GM23338 (cell line): ENCODE measurements at regions not wholly inside any gene's neighbourhood (a gene's known extent, or its start where the extent isn't known, plus 50 kb on each side); places are given as distances from the start of the nearest gene placed in this dataset.

Source experiments
- ATAC-seq: fragments of 200-7000 bp; cut with Tn5 transposase; 3 replicates; pipeline ENCODE4 v1.9.1; 2020
- DNase-seq: peaks from one replicate; pipeline ENCODE4 v3.0.0-alpha.2; 2015; ENCODE audit warnings: low spot score
- H2AFZ ChIP-seq: fragments of 200-600 bp; sonication (generic); 2 replicates; pipeline ENCODE4 v1.8.0; 2016; ENCODE audit warnings: antibody characterized with exemption, mild to moderate bottlenecking, moderate library complexity
- H3F3A ChIP-seq: fragments of 200-600 bp; sonication (generic); replicated peaks from 2 replicates; pipeline ENCODE4 v1.8.0; 2017; ENCODE audit warnings: antibody characterized with exemption, mixed run types, low read depth
- H3K27ac ChIP-seq: fragments of 200-600 bp; sonication (generic); 2 replicates; pipeline ENCODE4 v1.6.1; 2016; ENCODE audit warnings: low read depth
- H3K27me3 ChIP-seq: fragments of 200-600 bp; sonication (generic); 2 replicates; pipeline ENCODE4 v1.8.0; 2016; ENCODE audit warnings: mild to moderate bottlenecking, mixed run types, moderate library complexity; ENCODE audit not compliant: insufficient read depth
- H3K36me3 ChIP-seq: fragments of 200-600 bp; sonication (generic); 2 replicates; pipeline ENCODE4 v1.8.0; 2016; ENCODE audit warnings: mild to moderate bottlenecking; ENCODE audit not compliant: insufficient read depth
- H3K4me1 ChIP-seq: fragments of 200-600 bp; sonication (generic); 2 replicates; pipeline ENCODE4 v1.8.0; 2016; ENCODE audit warnings: mild to moderate bottlenecking, moderate library complexity; ENCODE audit not compliant: insufficient read depth
- H3K4me2 ChIP-seq: fragments of 200-600 bp; sonication (generic); 2 replicates; pipeline ENCODE4 v1.7.1; 2017; ENCODE audit warnings: mixed run types
- H3K4me3 ChIP-seq: fragments of 200-600 bp; sonication (generic); 2 replicates; pipeline ENCODE4 v1.6.1; 2016; ENCODE audit warnings: mixed run types
- H3K79me2 ChIP-seq: fragments of 200-600 bp; sonication (generic); replicated peaks from 2 replicates; pipeline ENCODE4 v1.8.0; 2017; ENCODE audit warnings: mild to moderate bottlenecking; ENCODE audit not compliant: insufficient read depth
- H3K9me2 ChIP-seq: fragments of 200-600 bp; sonication (generic); 2 replicates; pipeline ENCODE4 v1.8.0; 2017; ENCODE audit not compliant: insufficient read depth
- H4K20me1 ChIP-seq: fragments of 200-600 bp; sonication (generic); replicated peaks from 2 replicates; pipeline ENCODE4 v1.8.0; 2017; ENCODE audit warnings: mild to moderate bottlenecking; ENCODE audit not compliant: insufficient read depth
- H3K27ac Mint-ChIP-seq: 2 replicates; pipeline ENCODE4 v1.8.0; 2020; ENCODE audit warnings: inconsistent platforms, mild to moderate bottlenecking, moderate library complexity, mixed read lengths
- H3K27me3 Mint-ChIP-seq: 3 replicates; pipeline ENCODE4 v1.8.0; 2022; ENCODE audit warnings: low read depth, mild to moderate bottlenecking, moderate library complexity, mixed read lengths, inconsistent platforms; ENCODE audit not compliant: insufficient read depth, poor library complexity
- H3K36me3 Mint-ChIP-seq: 3 replicates; pipeline ENCODE4 v1.8.0; 2021; ENCODE audit warnings: low read depth, mild to moderate bottlenecking, inconsistent platforms, moderate library complexity, mixed read lengths
- H3K4me1 Mint-ChIP-seq: 3 replicates; pipeline ENCODE4 v1.8.0; 2020; ENCODE audit warnings: mild to moderate bottlenecking, inconsistent platforms, mixed read lengths
- H3K4me3 Mint-ChIP-seq: 3 replicates; pipeline ENCODE4 v1.8.0; 2021; ENCODE audit warnings: moderate library complexity, mild to moderate bottlenecking, inconsistent platforms, mixed read lengths
- H3K9me3 Mint-ChIP-seq: 3 replicates; pipeline ENCODE4 v1.8.0; 2020; ENCODE audit warnings: moderate library complexity, mild to moderate bottlenecking, inconsistent platforms, mixed read lengths
- CREB1 ChIP-seq: fragments of 250-450 bp; sonication (Bioruptor Pico); IDR thresholded peaks from 2 replicates; pipeline ENCODE4 v1.5.0; 2020; ENCODE audit warnings: low read depth, mild to moderate bottlenecking, moderate library complexity
- EZH2 ChIP-seq: fragments of 200-600 bp; sonication (generic); IDR thresholded peaks from one replicate; pipeline ENCODE4 v1.8.0; 2017; ENCODE audit warnings: antibody characterized with exemption, mild to moderate bottlenecking, low read depth; ENCODE audit not compliant: unreplicated experiment
- EZH2phosphoT487 ChIP-seq: fragments of 200-600 bp; sonication (generic); IDR thresholded peaks from one replicate; pipeline ENCODE4 v1.8.1; 2018; ENCODE audit warnings: antibody characterized with exemption; ENCODE audit not compliant: unreplicated experiment
- JUNB ChIP-seq: IDR thresholded peaks from one replicate; pipeline ENCODE4 v1.6.1; 2016; ENCODE audit warnings: antibody characterized with exemption; ENCODE audit not compliant: unreplicated experiment
- NANOG ChIP-seq: IDR thresholded peaks from 2 replicates; pipeline ENCODE4 v1.6.1; 2016; ENCODE audit warnings: antibody characterized with exemption, borderline replicate concordance
- POLR2AphosphoS5 ChIP-seq: IDR thresholded peaks from 2 replicates; pipeline ENCODE4 v1.6.1; 2016; ENCODE audit warnings: antibody characterized with exemption, low read depth
- STAT1 ChIP-seq: IDR thresholded peaks from one replicate; pipeline ENCODE4 v1.6.1; 2016; ENCODE audit warnings: antibody characterized with exemption; ENCODE audit not compliant: unreplicated experiment
- ZNF114 ChIP-seq: fragments of 250-450 bp; sonication (Bioruptor Pico); IDR thresholded peaks from 2 replicates; pipeline ENCODE4 v1.5.0; 2020; ENCODE audit warnings: mild to moderate bottlenecking, moderate library complexity
- ZNF331 ChIP-seq: fragments of 250-450 bp; sonication (Bioruptor Pico); IDR thresholded peaks from 2 replicates; pipeline ENCODE4 v1.5.0; 2020; ENCODE audit warnings: low read depth, mild to moderate bottlenecking, moderate library complexity
- TF ChIP-seq, protein P1 (sequence below): fragments of 250-450 bp; sonication (Bioruptor Pico); IDR thresholded peaks from 2 replicates; pipeline ENCODE4 v1.5.0; 2020; ENCODE audit warnings: mild to moderate bottlenecking, moderate library complexity
- TF ChIP-seq, protein P2 (sequence below): IDR thresholded peaks from one replicate; pipeline ENCODE4 v1.6.1; 2018; ENCODE audit warnings: antibody characterized with exemption; ENCODE audit not compliant: unreplicated experiment
- TF ChIP-seq, protein P3 (sequence below): IDR thresholded peaks from 2 replicates; pipeline ENCODE4 v1.6.1; 2016; ENCODE audit warnings: antibody characterized with exemption
- TF ChIP-seq, protein P4 (sequence below), 2 experiments: fragments of 200-600 bp in 1 of 2; sonication (generic) in 1 of 2; conservative IDR thresholded peaks; 2 replicates each; pipeline versions ENCODE4 v1.5.1 to v1.6.1; 2016 to 2017; ENCODE audit warnings: antibody characterized with exemption in 2 of 2, low read depth in 2 of 2, mild to moderate bottlenecking in 2 of 2, moderate library complexity in 1 of 2

DNA sequence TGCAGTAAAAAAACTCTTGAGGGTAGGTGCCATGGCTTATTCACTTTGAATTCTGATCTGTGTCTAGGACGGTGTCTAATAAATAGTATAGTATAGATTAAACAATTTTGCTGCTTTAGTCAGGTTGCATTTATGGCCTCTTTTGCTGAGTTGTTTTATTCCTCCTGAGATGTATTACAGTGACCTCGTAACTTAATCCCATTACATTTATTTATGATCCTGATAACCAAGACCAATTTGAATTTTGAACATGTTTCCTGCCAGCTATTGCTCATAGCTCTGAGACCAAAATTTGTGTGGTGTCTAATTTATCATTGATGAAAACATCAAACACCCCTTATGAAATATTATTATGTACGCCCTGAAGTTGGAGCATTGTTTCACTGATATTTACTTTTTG lies 381.9 kb upstream of the SEMA3C start:
- Histone ChIP-seq H3K4me1 (peaks cover 12% of the 10 kb centered on the region; the same call in 1 of the 2 replicates), H4K20me1 (no peaks in the 10 kb centered on the region), H3K27me3 (no peaks in the 10 kb centered on the region), H2AFZ (no peak overlapping the region), H3K9me2 (no peaks in the 10 kb centered on the region), H3K36me3 (no peaks in the 10 kb centered on the region), H3K4me2 (no peak overlapping the region), H3F3A (no peaks in the 10 kb centered on the region), H3K79me2 (no peaks in the 10 kb centered on the region), H3K4me3 (no peak overlapping the region), H3K27ac (no peak overlapping the region)
- no peak for DNase-seq
- no peak overlapping the region; the same call in 1 of the 2 replicates for H3K27ac Mint-ChIP-seq
- H3K9me3 Mint-ChIP-seq: no peaks in the 10 kb centered on the region
- TF ChIP-seq EZH2phosphoT487 (no peak), ZNF114 (no peak), ZNF331 (CRISPR knock-in tag) (no peak), EZH2 (no peak), NANOG (no peak), JUNB (no peak), POLR2AphosphoS5 (no peak), CREB1 (CRISPR knock-in tag) (no peak), STAT1 (no peak)
- TF ChIP-seq, protein P1, sequence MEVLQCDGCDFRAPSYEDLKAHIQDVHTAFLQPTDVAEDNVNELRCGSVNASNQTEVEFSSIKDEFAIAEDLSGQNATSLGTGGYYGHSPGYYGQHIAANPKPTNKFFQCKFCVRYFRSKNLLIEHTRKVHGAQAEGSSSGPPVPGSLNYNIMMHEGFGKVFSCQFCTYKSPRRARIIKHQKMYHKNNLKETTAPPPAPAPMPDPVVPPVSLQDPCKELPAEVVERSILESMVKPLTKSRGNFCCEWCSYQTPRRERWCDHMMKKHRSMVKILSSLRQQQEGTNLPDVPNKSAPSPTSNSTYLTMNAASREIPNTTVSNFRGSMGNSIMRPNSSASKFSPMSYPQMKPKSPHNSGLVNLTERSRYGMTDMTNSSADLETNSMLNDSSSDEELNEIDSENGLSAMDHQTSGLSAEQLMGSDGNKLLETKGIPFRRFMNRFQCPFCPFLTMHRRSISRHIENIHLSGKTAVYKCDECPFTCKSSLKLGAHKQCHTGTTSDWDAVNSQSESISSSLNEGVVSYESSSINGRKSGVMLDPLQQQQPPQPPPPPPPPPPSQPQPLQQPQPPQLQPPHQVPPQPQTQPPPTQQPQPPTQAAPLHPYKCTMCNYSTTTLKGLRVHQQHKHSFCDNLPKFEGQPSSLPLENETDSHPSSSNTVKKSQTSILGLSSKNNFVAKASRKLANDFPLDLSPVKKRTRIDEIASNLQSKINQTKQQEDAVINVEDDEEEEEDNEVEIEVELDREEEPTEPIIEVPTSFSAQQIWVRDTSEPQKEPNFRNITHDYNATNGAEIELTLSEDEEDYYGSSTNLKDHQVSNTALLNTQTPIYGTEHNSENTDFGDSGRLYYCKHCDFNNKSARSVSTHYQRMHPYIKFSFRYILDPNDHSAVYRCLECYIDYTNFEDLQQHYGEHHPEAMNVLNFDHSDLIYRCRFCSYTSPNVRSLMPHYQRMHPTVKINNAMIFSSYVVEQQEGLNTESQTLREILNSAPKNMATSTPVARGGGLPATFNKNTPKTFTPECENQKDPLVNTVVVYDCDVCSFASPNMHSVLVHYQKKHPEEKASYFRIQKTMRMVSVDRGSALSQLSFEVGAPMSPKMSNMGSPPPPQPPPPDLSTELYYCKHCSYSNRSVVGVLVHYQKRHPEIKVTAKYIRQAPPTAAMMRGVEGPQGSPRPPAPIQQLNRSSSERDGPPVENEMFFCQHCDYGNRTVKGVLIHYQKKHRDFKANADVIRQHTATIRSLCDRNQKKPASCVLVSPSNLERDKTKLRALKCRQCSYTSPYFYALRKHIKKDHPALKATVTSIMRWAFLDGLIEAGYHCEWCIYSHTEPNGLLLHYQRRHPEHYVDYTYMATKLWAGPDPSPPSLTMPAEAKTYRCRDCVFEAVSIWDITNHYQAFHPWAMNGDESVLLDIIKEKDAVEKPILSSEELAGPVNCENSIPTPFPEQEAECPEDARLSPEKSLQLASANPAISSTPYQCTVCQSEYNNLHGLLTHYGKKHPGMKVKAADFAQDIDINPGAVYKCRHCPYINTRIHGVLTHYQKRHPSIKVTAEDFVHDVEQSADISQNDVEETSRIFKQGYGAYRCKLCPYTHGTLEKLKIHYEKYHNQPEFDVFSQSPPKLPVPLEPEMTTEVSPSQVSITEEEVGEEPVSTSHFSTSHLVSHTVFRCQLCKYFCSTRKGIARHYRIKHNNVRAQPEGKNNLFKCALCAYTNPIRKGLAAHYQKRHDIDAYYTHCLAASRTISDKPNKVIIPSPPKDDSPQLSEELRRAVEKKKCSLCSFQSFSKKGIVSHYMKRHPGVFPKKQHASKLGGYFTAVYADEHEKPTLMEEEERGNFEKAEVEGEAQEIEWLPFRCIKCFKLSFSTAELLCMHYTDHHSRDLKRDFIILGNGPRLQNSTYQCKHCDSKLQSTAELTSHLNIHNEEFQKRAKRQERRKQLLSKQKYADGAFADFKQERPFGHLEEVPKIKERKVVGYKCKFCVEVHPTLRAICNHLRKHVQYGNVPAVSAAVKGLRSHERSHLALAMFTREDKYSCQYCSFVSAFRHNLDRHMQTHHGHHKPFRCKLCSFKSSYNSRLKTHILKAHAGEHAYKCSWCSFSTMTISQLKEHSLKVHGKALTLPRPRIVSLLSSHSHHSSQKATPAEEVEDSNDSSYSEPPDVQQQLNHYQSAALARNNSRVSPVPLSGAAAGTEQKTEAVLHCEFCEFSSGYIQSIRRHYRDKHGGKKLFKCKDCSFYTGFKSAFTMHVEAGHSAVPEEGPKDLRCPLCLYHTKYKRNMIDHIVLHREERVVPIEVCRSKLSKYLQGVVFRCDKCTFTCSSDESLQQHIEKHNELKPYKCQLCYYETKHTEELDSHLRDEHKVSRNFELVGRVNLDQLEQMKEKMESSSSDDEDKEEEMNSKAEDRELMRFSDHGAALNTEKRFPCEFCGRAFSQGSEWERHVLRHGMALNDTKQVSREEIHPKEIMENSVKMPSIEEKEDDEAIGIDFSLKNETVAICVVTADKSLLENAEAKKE (CRISPR knock-in tag): no peak
- TF ChIP-seq, protein P2, sequence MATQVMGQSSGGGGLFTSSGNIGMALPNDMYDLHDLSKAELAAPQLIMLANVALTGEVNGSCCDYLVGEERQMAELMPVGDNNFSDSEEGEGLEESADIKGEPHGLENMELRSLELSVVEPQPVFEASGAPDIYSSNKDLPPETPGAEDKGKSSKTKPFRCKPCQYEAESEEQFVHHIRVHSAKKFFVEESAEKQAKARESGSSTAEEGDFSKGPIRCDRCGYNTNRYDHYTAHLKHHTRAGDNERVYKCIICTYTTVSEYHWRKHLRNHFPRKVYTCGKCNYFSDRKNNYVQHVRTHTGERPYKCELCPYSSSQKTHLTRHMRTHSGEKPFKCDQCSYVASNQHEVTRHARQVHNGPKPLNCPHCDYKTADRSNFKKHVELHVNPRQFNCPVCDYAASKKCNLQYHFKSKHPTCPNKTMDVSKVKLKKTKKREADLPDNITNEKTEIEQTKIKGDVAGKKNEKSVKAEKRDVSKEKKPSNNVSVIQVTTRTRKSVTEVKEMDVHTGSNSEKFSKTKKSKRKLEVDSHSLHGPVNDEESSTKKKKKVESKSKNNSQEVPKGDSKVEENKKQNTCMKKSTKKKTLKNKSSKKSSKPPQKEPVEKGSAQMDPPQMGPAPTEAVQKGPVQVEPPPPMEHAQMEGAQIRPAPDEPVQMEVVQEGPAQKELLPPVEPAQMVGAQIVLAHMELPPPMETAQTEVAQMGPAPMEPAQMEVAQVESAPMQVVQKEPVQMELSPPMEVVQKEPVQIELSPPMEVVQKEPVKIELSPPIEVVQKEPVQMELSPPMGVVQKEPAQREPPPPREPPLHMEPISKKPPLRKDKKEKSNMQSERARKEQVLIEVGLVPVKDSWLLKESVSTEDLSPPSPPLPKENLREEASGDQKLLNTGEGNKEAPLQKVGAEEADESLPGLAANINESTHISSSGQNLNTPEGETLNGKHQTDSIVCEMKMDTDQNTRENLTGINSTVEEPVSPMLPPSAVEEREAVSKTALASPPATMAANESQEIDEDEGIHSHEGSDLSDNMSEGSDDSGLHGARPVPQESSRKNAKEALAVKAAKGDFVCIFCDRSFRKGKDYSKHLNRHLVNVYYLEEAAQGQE: no peak
- TF ChIP-seq, protein P3, sequence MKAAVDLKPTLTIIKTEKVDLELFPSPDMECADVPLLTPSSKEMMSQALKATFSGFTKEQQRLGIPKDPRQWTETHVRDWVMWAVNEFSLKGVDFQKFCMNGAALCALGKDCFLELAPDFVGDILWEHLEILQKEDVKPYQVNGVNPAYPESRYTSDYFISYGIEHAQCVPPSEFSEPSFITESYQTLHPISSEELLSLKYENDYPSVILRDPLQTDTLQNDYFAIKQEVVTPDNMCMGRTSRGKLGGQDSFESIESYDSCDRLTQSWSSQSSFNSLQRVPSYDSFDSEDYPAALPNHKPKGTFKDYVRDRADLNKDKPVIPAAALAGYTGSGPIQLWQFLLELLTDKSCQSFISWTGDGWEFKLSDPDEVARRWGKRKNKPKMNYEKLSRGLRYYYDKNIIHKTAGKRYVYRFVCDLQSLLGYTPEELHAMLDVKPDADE: no peak
- TF ChIP-seq, protein P4, sequence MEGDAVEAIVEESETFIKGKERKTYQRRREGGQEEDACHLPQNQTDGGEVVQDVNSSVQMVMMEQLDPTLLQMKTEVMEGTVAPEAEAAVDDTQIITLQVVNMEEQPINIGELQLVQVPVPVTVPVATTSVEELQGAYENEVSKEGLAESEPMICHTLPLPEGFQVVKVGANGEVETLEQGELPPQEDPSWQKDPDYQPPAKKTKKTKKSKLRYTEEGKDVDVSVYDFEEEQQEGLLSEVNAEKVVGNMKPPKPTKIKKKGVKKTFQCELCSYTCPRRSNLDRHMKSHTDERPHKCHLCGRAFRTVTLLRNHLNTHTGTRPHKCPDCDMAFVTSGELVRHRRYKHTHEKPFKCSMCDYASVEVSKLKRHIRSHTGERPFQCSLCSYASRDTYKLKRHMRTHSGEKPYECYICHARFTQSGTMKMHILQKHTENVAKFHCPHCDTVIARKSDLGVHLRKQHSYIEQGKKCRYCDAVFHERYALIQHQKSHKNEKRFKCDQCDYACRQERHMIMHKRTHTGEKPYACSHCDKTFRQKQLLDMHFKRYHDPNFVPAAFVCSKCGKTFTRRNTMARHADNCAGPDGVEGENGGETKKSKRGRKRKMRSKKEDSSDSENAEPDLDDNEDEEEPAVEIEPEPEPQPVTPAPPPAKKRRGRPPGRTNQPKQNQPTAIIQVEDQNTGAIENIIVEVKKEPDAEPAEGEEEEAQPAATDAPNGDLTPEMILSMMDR (conservative IDR thresholded peaks at IDR 0.05; ENCODE audit: low read depth in 2 of 2): no peak
- ATAC-seq: no peak
- H3K4me3 Mint-ChIP-seq: no peak overlapping the region
- no peaks in the 10 kb centered on the region for H3K27me3 Mint-ChIP-seq
- peaks cover 18% of the 10 kb centered on the region; the same call in 2 of the 3 replicates for H3K4me1 Mint-ChIP-seq
- H3K36me3 Mint-ChIP-seq: no peaks in the 10 kb centered on the region
